ENCODE measurements at regions not wholly inside any gene's neighbourhood (a gene's known extent, or its start where the extent isn't known, plus 50 kb on each side); places are given as distances from the start of the nearest gene placed in this dataset.

GRCh38 chr1:172832006-172832725, 173.3 kb downstream of the FASLG start:
- no peak for TF ChIP-seq CTCF (IDR thresholded peaks at IDR 0.05)
- H3K27me3 Mint-ChIP-seq (ENCODE audit: low read depth, poor library complexity): peaks cover 3% of the 10 kb centered on the region
- no peak for DNase-seq
- no peaks in the 10 kb centered on the region for H3K36me3 Mint-ChIP-seq (ENCODE audit: low read depth)
- H3K27ac Mint-ChIP-seq: no peak overlapping the region
- no peaks in the 10 kb centered on the region for H3K4me1 Mint-ChIP-seq
- no peaks in the 10 kb centered on the region for H3K9me3 Mint-ChIP-seq
- no peak overlapping the region for H3K4me3 Mint-ChIP-seq

GRCh38 chr1:172833954-172834353, 175.1 kb downstream of the FASLG start:
- H3K4me1 Mint-ChIP-seq: no peaks in the 10 kb centered on the region
- no peaks in the 10 kb centered on the region for H3K9me3 Mint-ChIP-seq
- DNase-seq: no peak
- H3K27ac Mint-ChIP-seq: no peak overlapping the region
- H3K4me3 Mint-ChIP-seq: no peak overlapping the region
- peaks cover 3% of the 10 kb centered on the region for H3K27me3 Mint-ChIP-seq (ENCODE audit: low read depth, poor library complexity)
- TF ChIP-seq CTCF (IDR thresholded peaks at IDR 0.05): no peak
- no peaks in the 10 kb centered on the region for H3K36me3 Mint-ChIP-seq (ENCODE audit: low read depth)

DNA sequence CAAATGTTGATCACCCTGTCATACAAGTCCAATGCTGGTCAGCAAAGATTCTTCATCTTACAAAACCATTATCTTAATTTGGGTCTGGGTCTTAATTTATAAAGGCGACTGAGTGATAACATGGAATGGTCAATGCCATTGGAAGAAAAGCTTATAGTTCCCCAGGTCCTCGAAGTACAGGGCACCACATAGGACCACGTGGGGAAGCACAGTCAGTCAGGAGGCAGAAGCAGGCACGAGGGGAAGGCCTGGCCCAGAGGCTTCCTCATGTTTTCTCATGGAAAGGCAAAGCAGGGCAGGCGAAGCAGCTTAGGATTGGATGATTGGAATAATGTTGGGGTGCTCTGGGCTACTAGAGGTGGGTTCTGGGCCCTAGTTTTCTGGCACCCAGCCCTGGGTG, 175.7 kb downstream of the FASLG start:
- no peak for TF ChIP-seq CTCF (IDR thresholded peaks at IDR 0.05)
- no peak overlapping the region for H3K4me3 Mint-ChIP-seq
- no peaks in the 10 kb centered on the region for H3K9me3 Mint-ChIP-seq

DNA sequence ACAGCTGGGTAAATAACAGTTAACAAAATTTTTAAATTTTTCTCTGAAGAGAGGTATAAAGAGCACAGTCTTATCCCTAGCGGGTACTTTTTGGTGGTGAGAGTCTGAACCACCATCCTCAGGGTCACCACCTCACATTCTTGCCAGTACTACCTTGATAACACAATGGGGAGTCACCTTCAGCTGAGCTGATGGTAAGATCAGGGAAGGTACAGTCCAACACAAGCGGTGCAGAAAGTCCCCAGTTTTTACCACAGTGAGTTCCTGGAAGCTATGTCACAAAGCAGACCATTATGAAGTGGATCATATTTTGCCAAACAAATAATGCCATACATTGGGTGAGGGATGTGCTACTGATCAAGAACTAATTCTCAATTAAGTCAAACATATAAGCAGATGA, 176.9 kb downstream of the FASLG start:
- no peak for DNase-seq
- H3K27ac Mint-ChIP-seq: no peak overlapping the region
- H3K36me3 Mint-ChIP-seq (ENCODE audit: low read depth): no peaks in the 10 kb centered on the region
- peaks cover 3% of the 10 kb centered on the region for H3K27me3 Mint-ChIP-seq (ENCODE audit: low read depth, poor library complexity)
- H3K4me1 Mint-ChIP-seq: no peaks in the 10 kb centered on the region
- no peaks in the 10 kb centered on the region for H3K9me3 Mint-ChIP-seq
- no peak overlapping the region for H3K4me3 Mint-ChIP-seq
- no peak for TF ChIP-seq CTCF (IDR thresholded peaks at IDR 0.05)

More for the DNA sequence above, 175.7 kb downstream of the FASLG start:
- DNase-seq: no peak
- Mint-ChIP-seq H3K27me3 (ENCODE audit: low read depth, poor library complexity) (peaks cover 3% of the 10 kb centered on the region), H3K36me3 (ENCODE audit: low read depth) (no peaks in the 10 kb centered on the region), H3K4me1 (no peaks in the 10 kb centered on the region), H3K27ac (no peak overlapping the region)

DNA sequence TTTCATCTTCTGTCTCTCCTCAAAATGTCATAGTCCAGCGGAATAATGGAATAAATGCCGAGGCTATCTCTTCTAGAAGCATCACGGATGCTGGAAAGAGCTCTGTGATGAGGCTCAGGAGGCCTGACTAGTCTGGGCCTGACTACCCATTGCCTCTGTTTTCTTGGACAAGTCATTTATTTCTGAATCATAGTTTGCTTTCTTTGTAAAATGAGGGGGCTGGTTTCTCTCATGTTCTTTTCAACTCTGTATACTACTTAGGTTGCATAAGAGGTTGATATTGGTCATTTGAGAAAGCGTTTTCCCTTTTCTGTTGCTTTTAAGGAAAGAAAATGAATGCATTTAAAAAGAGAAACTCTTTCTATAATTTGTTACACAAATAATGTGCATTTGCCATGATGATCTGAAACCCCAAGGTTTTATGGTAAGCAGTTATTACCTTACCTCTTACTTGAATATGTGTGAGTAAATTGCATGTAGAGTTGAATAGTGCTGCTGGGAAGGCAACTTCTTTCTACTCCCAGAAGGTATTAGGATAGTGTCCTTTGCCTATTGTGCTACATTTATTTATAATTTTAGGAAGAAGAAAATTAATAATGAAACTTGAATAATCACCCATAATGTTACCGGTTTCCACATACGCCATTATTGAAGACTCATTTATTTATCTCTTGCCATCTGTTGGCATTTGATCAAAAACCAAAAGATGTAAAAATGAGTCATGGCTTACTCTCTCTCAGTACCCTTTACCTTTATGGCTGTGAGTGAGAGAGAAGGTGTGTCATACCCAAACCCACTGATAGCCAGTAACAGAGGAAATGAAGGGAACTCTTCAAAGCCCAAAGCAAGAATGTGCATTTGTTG, 179.1 kb downstream of the FASLG start:
- TF ChIP-seq CTCF (IDR thresholded peaks at IDR 0.05): no peak
- DNase-seq: no peak
- no peaks in the 10 kb centered on the region for H3K9me3 Mint-ChIP-seq

More for the DNA sequence above, 179.1 kb downstream of the FASLG start:
- Mint-ChIP-seq H3K4me1 (no peaks in the 10 kb centered on the region), H3K27me3 (ENCODE audit: low read depth, poor library complexity) (peaks cover 3% of the 10 kb centered on the region), H3K4me3 (no peak overlapping the region), H3K27ac (no peak overlapping the region), H3K36me3 (ENCODE audit: low read depth) (no peaks in the 10 kb centered on the region)

All from nephron progenitor cell (in vitro differentiated cells).